HG03460 (cell line): ENCODE measurements at regions not wholly inside any gene's neighbourhood (a gene's known extent, or its start where the extent isn't known, plus 50 kb on each side); places are given as distances from the start of the nearest gene placed in this dataset.

Source experiments
- ATAC-seq: cut with Tn5 transposase; IDR thresholded peaks from one replicate; pipeline ENCODE4 v1.9.1; 2021; ENCODE audit not compliant: unreplicated experiment

GRCh38 chr18:78739882-78740677, 239.5 kb upstream of the SALL3 start:
- ATAC-seq = no peak

DNA sequence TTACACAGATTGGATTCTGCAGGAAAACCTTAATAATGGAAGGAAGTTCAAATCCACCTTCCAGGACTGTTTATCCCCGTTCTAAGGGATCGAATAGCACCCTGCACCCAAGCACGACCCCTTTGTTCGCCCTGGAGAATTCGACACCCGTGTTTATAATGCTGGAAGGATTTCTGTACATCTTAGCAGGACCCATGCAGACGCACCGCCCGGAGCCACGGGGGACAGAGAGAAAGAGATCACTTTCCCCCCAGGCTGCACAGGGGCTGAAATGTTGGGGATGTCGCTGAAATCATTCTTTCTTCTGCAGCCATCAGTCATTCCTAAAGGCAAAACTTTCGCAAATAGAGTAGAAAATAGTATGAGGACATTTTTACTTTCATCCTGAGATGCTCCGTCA, 238.7 kb upstream of the SALL3 start:
- ATAC-seq = no peak

GRCh38 chr18:78741381-78742217, 238.0 kb upstream of the SALL3 start:
- ATAC-seq = no peak

- no peak for ATAC-seq
These were observed 237.3 kb upstream of the SALL3 start for GRCh38 chr18:78742218-78742745.

DNA sequence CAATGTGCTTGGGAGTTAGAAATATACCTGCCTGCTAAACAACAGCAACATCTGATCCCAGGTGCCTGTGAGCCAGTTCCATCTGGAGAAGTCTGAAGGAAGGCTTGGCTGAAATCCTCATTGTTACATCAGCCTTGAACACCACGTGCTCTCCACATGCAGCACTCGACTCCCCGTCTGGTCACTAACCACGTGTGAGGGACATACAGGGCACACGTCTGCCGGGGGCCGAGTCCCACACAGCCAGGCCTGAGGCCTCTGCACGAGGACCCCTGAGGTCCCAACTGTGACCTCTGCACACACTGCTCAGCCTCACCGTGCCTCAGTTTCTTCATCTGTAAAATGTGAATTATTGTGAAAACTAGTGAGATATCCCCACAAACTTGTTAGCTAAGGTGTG, 236.5 kb upstream of the SALL3 start:
- no peak for ATAC-seq

DNA sequence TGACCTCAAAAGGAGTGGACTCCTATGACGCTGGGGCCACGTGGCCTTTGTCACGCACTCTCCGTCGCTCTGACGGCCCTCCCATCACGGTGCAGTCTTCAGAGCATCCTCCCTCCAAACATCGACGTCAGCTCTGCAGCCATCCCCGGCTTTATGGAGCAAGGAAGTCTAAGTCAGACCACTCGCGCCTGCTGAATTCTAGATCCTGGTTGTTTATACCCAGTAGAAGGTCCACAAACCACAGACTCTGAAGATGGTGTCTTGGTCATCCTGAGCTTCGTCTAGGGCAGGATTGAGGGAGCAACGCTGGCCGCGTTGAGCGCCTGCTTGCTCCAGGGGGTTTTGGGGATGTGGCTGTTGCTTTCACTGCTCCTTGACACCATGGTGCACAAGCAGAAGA, 228.0 kb upstream of the SALL3 start:
- no peak for ATAC-seq

DNA sequence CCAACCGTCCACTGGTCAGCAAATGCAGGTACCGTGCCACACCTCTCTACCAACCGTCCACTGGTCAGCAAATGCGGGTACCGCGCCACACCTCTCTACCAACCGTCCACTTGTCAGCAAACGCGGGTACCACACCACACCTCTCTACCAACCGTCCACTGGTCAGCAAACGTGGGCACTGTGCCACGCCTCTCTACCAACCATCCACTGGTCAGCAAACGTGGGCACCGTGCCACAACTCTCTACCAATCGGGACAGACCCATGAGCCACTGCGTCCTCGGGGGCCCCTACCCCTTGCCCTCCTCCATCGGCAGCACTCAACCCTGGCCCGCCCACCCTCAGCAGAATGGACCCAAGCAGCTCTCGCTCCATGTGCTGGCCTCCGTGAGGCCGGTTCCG, 226.4 kb upstream of the SALL3 start:
- ATAC-seq = no peak

DNA sequence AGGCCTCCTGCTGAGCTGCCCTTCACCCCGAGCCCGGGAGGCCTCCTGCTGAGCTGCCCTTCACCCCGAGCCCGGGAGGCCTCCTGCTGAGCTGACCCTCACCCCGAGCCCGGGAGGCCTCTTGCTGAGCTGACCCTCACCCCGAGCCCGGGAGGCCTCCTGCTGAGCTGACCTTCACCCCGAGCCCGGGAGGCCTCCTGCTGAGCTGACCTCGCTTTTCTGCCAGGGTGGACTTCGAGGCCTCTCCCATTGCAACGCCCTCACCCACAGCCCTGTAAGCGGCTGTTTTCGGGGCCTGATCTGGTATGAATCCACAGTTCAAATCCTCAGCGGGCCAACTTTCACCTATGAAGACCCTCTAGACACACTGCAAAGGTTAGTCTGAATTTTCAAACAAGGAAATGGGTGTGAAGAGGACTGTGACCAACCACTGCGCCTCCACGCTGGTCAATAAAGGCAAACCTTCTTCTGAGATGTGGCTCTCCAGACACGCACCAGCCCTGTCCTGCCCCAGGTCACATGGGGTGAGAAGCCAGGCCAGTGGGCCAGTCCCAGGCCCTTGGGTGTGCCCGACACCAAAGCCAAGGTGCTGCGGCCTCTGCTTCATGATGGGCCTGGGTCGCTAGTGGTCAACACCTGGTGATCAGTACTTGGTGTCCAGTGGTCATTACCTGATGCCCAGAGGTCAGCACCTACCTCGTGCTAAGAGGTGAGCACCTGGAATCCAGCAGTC, 225.1 kb upstream of the SALL3 start:
- no peak for ATAC-seq

GRCh38 chr18:78757014-78757413, 222.6 kb upstream of the SALL3 start:
- ATAC-seq = no peak

GRCh38 chr18:78758496-78758895, 221.1 kb upstream of the SALL3 start:
- ATAC-seq = no peak

DNA sequence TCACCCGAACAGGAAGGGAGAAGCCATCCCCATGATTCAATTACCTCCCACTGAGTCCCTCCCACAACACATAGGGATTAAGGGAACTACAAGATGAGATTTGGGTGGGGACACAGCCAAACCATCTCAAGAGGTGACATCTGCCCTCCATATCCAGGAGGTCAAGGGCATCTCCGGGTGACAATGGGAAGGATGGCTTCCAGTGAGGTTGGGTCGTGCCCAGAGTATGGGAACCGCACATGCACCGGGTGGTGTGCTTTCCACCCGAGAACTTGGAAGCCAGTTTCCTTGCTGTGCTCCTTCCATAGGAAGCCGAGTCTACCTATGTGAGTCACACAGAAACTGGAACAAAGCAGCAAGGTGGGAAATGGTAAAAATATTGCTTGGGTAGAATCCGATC, 216.9 kb upstream of the SALL3 start:
- ATAC-seq = no peak

DNA sequence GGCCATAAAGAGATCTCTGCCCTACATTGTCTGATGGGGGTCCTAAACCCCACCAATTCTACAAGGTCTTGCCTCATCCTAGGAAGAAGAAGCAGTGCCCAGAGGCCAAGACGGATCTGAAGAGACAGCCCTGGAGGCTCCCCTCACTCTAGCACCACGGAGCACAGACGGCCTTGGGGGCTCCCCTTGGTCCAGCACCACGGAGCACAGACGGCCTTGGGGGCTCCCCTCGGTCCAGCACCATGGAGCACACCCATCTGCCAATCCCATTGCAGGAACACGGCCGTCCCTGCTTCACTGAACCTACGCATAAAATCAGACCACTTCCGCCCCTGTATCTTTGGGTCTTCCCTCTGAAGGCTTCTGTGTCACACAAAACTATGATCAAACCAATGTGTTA, 215.1 kb upstream of the SALL3 start:
- no peak for ATAC-seq

DNA sequence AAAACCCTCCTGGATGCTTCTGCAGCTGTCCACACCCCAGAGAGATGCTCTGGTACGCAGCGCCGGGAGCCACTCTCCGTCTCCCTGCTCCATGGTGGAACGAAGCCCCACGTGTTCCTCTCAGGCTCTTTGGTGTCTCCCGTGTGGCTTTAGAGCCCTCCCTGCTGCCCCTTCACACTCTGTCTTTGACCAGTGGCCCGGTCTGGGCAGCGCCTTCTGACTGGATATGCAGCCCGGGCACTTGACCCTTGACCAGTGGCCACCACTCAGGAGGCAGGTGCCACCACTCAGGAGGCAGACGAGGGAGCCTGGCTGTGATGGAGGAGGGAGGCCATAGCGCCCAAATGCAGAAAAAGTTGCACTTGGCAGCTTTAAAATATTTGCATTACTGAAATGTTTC, 214.5 kb upstream of the SALL3 start:
- no peak for ATAC-seq

DNA sequence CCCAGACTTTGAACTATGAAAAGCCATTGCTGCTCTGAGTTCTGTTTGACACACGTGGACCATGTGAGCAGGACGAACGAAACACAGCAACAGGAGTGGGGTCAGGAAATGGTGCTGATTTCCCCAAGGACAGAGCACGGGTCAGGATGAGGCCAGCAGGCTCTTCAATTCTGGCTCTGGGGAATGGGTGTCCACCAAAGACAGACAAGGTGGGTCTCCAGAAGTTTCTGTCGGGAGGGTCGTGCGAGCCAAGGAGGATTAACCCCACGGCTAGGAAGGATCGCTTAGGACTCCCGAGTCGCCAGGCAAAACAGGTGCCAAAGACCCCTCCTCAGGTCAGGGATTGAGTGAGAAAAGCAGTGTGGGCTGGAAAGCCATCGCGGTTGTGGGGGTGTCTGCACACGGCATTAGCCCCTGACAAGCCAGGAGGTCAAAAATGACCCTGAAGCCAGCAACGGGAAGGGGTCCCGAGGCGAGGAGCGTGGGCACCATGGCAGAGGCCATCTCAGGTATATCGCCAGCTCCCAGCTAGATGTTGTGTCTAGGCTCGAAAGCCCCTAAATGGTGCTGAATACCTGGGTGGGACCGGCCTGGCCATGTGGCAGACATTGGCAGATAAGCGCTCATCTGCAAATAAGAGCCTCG, 213.9 kb upstream of the SALL3 start:
- no peak for ATAC-seq

GRCh38 chr18:78766651-78767533, 212.7 kb upstream of the SALL3 start:
- no peak for ATAC-seq

GRCh38 chr18:78767648-78768071, 212.0 kb upstream of the SALL3 start:
- no peak for ATAC-seq

- ATAC-seq = no peak
These were observed 211.4 kb upstream of the SALL3 start for GRCh38 chr18:78768221-78768620.

- ATAC-seq = no peak
These were observed 210.7 kb upstream of the SALL3 start for GRCh38 chr18:78768656-78769501.

GRCh38 chr18:78769502-78770105, 210.0 kb upstream of the SALL3 start:
- ATAC-seq = no peak
